Glomerular endothelial cell (primary cell): ENCODE measurements at regions not wholly inside any gene's neighbourhood (a gene's known extent, or its start where the extent isn't known, plus 50 kb on each side); places are given as distances from the start of the nearest gene placed in this dataset.
"Not testable (repeated sequence)": the region's sequence is repeated elsewhere in the genome, so short reads cannot be mapped to it uniquely, and the experiment has no call there.

Source experiments
- DNase-seq: peaks from one replicate; pipeline ENCODE4 v3.0.0-alpha.2; 2011; ENCODE audit warnings: low read depth, low spot score; ENCODE audit errors: extremely low read depth

DNA sequence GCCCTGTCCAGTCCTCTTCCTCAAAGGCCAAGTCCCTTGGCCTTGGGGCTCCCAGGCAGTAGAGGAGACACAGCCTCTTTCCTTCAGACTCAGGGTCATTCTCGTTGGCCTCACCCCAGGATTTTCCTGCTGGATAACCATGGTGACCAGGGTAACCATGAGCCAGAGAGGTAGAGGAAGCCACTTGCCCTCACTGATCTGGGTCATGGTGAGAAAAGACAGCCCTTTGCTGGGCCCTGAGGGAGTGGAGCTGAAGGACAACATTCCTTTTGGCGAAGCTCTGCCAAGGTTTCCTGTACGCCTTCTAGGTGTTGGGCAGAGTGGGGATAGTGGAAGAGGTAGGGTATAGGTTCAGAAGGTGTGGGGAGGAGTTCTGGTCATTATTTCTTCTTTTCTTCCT, 53.1 kb upstream of the WNT4 start:
- no peak for DNase-seq

DNA sequence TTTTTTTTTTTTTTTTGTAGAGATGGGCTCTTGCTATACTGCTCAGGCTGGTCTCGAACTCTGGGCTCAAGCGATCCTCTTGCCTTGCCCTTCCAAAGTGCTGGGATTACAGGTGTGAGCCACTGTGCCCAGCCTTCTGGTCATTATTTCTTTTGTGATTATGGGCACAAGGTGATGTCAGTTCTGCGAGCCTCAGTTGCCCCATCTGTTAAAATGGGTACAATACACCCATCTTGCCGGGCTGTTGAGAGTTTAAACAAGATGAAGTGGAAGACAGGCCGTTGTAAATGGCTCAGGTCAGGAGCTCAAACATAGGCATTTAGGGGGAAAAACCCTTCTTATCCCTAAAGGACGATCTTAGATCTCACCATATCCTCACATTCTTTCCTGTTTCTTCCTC, 53.7 kb upstream of the WNT4 start:
- DNase-seq: no peak

- DNase-seq: no peak
These were observed 54.7 kb upstream of the WNT4 start for GRCh38 chr1:22197644-22198043.

- no peak for DNase-seq
These were observed 58.1 kb upstream of the WNT4 start for GRCh38 chr1:22201023-22201422.

GRCh38 chr1:22203335-22203734, 60.4 kb upstream of the WNT4 start:
- no peak for DNase-seq

DNA sequence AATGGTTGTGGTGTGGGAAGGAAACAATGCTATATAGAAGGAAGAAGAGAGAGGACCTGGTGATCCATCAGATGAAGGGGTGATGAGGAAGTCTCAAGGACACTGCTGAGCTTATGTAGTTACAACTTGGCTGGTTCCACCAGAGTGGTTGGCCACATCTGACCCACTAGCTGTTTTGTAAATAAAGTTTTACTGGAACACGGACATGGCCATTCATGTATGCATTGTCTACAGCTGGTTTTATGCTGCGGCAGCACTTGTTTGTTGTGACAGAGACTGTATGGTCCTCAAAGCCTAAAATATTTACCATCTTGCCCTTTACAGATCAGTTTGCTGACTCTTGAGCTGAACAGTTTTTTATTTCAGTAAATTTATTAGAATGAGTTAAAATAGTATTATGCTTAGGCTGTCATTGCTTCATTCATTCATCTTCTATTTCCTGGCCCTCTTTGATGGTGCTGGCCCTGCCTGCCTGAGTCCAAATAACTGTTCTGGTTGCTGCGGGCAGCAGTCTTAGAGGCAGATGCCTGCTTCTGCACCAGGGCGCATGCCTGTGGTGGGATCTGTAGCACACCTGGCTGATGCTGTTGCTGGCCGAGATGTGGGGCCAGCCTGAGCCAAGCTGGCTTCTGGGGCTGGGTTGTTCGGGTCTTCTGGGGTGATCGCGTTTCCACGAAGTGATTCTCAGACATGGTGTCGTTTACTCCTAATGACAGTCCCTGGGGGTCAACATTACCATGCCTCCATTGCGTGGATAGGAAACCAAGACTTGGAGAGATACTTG, 61.4 kb upstream of the WNT4 start:
- no peak for DNase-seq

DNA sequence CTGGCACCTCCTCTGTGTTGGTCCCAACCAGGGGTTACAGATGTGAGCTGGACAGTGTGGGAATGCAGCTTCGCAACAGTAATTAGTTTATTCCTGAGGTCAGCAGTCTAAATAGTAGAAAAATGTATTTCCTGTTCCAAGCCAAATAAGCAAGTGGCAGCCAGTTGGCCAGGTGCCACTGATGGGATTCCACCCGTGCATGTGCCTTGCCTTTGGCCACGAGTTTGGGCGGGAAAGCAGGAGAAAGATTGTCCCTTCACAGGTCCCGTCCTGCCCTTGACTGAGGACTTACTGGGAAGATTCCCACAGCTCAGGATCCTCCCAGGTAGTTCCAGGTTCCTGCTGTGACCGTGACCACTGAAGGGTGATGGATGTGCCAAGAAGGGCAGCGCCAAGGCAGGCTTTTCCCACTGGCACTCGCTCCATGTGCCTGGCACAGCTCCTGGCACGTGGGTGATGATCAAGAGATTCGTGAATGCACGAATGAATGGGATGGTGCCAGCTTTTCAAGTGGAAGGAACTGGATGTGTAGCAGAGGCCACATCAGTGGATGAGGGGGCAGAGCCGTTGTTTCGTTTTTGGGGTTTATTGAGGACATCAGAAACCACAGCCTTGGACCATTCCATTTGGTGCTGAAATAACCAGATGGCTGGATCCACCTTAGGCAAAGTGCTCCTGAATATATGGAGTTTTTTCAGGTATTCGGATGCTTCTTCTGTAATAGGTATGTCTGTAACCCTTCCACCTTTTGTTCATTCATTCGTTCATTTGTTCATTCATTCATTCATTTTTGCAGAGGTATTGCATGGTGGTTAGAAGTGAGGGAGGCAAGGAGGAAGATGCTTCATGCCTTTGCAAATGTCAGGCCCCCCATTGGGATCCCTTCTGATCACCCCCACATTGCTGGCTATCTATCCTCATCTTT, 62.4 kb upstream of the WNT4 start:
- no peak for DNase-seq

DNA sequence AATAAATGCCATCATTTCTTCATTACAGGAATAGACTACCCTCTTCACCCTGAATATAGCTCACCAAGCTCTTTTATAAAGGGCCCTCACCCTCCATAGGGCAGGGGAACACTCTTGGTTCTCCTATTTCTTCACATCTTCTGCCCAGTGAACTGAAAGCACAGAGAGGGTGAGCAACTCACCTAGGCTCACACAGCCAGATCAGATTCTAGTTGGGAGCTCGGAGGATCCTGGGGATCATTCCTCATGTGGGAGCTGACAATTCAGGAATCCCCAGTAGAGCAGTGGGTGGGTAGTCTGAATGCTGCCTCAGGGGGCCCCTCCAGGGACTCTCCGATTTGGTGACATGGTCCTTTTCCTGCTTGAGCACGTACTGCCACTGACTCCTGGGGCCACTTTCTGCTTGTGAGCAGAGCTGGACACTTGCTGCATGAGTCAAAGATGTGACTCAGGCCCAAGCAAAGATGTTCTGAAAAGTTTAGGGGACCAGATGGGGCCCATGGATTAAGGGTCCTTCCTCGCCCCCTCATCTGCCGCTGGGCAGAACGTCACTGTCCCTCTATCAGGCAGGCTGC, 63.7 kb upstream of the WNT4 start:
- no peak for DNase-seq

DNA sequence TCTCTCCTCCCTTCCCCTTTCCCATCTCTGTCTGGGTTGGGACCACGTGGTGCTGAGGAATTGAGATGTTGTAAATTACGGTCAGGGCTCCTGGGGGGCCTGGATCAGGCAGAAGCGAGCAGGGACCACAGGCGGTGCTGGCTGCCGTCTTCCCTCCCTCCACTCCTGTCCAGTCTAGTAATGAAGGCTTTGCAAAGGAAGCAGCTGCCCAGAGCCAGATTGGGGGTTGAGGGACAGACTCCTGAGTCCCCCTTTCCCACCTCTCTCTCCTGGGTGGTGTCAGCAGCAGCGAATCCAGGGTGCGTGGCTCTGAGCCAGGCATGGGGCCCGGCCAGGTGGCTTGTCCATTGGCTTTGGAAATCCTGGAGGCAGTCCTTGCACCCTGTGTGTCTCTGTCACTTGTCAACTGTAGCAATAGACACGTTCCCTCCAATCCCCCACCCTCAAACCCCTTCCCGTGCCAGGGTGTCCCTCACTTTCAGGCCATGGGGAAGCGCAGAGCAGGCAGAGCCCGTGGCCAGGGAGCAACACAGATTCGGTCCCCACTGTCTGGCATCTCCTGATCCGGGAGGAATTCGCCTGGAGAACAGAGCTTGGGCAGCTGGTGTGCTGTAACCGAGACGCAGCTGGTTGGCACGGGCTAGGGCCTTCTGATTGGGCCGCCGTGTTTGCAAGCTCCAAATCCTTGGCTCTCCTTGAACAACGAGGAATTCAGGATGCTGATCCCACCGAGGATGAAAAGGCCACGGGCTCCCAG, 64.8 kb upstream of the WNT4 start:
- no peak for DNase-seq

DNA sequence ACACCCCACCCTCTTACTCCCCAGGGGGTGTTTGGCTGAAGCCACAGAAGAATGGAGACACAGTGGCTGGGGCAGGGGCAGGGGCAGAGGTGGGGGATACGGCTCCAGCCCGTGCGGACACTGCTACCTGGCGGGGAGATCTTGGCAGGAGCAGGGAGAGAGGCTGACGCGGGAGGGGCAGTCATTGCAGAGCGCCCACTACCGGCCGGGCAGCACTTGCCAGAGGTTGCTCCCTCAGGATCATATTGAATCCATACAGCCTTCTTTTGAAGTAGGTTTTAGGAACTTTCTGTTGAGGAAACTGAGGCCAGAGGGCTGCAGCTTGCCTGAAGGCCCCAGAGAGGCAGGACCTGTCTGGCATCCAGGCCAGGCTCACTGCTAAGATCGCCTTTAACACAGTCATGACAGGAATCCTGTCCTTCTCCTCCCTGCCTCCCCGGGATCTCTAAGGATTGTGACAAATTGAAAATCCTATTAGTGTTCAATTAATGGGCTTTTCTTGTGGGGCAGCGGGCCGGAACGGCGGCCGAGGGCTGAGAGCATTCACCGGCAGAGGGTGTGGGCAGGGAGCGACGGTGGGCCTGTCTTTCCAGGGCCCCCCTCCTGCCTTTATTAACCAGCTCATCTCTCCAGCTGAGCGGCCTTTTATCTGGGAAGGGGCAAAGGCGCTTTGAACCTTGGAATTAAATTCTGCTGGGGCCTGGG, 65.5 kb upstream of the WNT4 start:
- DNase-seq: no peak

DNA sequence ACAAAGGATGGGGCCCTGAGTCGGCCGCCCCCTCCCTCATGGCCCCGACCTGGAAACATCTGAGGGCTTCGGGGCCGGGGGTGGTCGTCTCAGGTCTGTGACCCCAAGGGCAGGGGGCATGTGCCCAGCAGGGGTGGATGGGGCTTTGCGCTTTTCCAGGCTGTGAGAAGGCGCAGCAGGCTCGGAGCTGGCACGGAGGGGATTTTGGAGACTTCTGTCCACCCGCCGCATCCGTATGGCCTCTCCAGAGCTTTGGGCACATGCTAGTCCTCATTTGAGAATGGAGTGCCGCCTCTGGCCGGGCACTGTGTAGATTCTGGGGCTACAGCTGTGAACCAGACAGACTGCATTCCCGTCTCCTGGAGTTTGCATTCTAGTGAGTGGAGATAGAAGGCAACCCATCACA, 66.1 kb upstream of the WNT4 start:
- no peak for DNase-seq

DNA sequence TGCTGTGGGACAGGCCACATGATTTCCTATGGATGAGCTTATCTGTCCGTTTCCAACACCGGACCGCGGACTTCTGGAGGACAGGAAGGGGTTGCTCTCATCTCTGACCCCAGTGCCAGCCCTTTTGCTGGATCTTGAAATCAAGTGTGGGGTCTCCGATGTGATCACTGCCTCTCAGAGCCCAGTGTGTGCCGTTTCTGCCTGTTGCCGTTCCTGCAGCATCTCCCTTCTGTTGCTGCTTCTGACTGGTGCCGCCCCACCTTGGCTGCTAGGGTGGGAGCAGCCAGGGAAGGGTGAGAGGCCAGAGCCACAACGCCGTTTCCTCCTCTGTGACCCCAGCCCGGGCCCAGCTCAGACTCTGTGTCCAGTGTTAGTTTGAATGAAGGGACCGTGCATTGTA, 67.3 kb upstream of the WNT4 start:
- no peak for DNase-seq

DNA sequence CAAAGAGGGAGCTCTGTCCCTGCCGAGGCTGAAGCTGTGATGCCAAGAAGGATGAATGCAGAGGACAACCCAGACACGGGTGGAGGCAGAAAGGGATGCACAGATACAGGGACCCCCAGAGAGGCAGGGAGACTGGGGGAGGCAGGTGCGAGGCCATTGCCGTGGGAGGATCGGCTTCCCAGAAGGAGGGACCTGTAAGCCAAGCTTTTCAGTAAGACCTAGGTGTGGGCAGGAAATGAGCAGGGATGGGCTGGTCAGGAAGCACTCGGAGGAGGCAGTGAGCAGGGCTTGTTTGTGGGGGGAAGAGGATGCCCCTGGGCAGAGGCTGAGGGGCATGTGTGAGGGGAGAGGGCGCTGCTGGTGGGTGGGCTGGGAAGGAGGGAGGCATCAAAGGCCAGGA, 67.7 kb upstream of the WNT4 start:
- DNase-seq: no peak

GRCh38 chr1:22211459-22211858, 68.6 kb upstream of the WNT4 start:
- not testable (repeated sequence) for DNase-seq

GRCh38 chr1:22212400-22213233, 69.7 kb upstream of the WNT4 start:
- no peak for DNase-seq

GRCh38 chr1:22216210-22216883, 73.5 kb upstream of the WNT4 start:
- no peak for DNase-seq

DNA sequence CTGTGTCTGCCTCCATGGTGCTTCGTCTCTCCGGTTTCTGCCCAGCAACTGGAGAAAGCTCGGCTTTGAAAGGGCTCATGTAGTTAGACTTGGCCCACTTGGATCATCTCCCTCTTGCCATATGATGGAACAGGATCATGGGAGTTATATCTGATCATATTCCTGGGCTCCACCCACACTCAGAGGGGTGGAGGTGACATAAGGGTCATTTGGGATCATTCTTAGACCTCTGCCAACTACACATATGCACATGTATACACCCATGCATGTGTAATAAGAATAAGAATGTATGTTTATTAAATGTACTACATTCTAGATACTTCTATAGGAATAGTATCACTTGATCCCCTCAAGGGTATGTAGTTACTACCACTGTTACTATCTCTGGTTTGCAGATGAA, 74.1 kb upstream of the WNT4 start:
- DNase-seq: no peak

GRCh38 chr1:22217811-22218460, 75.0 kb upstream of the WNT4 start:
- no peak for DNase-seq
